Mesodermal cell (in vitro differentiated cells): ENCODE measurements at regions not wholly inside any gene's neighbourhood (a gene's known extent, or its start where the extent isn't known, plus 50 kb on each side); places are given as distances from the start of the nearest gene placed in this dataset.

Source experiments
- H3K27ac ChIP-seq: 2 replicates; pipeline ENCODE4 v1.7.0; 2013; ENCODE audit warnings: mild to moderate bottlenecking, low read depth, low read length, moderate library complexity; ENCODE audit not compliant: severe bottlenecking
- H3K36me3 ChIP-seq: 2 replicates; pipeline ENCODE4 v1.7.1; 2013; ENCODE audit warnings: mild to moderate bottlenecking, low read length, moderate library complexity; ENCODE audit not compliant: control insufficient read depth, insufficient read depth
- H3K4me1 ChIP-seq: one replicate; pipeline ENCODE4 v1.7.1; 2013; ENCODE audit warnings: mild to moderate bottlenecking, low read length; ENCODE audit not compliant: insufficient read depth, control insufficient read depth, poor library complexity, severe bottlenecking
- H3K4me3 ChIP-seq: 2 replicates; pipeline ENCODE4 v1.7.0; 2013; ENCODE audit warnings: low read length, control low read depth, mild to moderate bottlenecking; ENCODE audit not compliant: insufficient read depth, poor library complexity, severe bottlenecking; ENCODE audit errors: extremely low read depth
- H3K9me3 ChIP-seq: 2 replicates; pipeline ENCODE4 v1.7.1; 2013; ENCODE audit warnings: mild to moderate bottlenecking, low read length, moderate library complexity; ENCODE audit not compliant: control insufficient read depth
- WGBS, 2 experiments: methylation state at CpG; one replicate each; pipeline ENCODE4 v1.1.5; 2013; ENCODE audit warnings: missing lambda C conversion rate in 2 of 2; ENCODE audit not compliant: insufficient coverage in 2 of 2; 5-methylcytosine and 5-hydroxymethylcytosine counted together

GRCh38 chr16:6153901-6154300 lies 1056.3 kb upstream of the EEF2KMT start:
- H3K4me3 ChIP-seq = no peak overlapping the region
- no peaks in the 10 kb centered on the region for H3K36me3 ChIP-seq
- WGBS, 2 experiments = 79 to 89% methylated on average over 4 of the region's 5 CpGs
- no peaks in the 10 kb centered on the region for H3K4me1 ChIP-seq
- H3K27ac ChIP-seq = no peak overlapping the region
- no peaks in the 10 kb centered on the region for H3K9me3 ChIP-seq

- WGBS, 2 experiments = 92 to 94% methylated on average over 8 to 10 of the region's 10 CpGs
These were observed 1051.4 kb upstream of the EEF2KMT start for GRCh38 chr16:6149031-6149430.

GRCh38 chr16:6148361-6148760 lies 1050.8 kb upstream of the EEF2KMT start:
- Histone ChIP-seq H3K36me3 (no peaks in the 10 kb centered on the region), H3K4me1 (no peaks in the 10 kb centered on the region), H3K9me3 (peaks cover 5% of the 10 kb centered on the region), H3K4me3 (no peak overlapping the region), H3K27ac (no peak overlapping the region)
- WGBS, 2 experiments = 75 to 100% methylated on average over 1 of the region's 2 CpGs

More at GRCh38 chr16:6149031-6149430, 1051.4 kb upstream of the EEF2KMT start:
- Histone ChIP-seq H3K4me3 (no peak overlapping the region), H3K9me3 (peaks cover 5% of the 10 kb centered on the region), H3K4me1 (no peaks in the 10 kb centered on the region), H3K27ac (no peak overlapping the region), H3K36me3 (no peaks in the 10 kb centered on the region)

GRCh38 chr16:6146874-6147425 lies 1049.4 kb upstream of the EEF2KMT start:
- whole genome bisulfite sequencing, 2 experiments = 93% methylated on average over 2 to 6 of the region's 9 CpGs

GRCh38 chr16:6146356-6146755 lies 1048.8 kb upstream of the EEF2KMT start:
- Histone ChIP-seq H3K9me3 (peaks cover 5% of the 10 kb centered on the region), H3K4me3 (no peak overlapping the region), H3K4me1 (no peaks in the 10 kb centered on the region), H3K27ac (no peak overlapping the region), H3K36me3 (no peaks in the 10 kb centered on the region)
- no CpG with 5 or more reads among the region's 2 CpGs for WGBS, 2 experiments

More at GRCh38 chr16:6146874-6147425, 1049.4 kb upstream of the EEF2KMT start:
- Histone ChIP-seq H3K9me3 (peaks cover 5% of the 10 kb centered on the region), H3K4me1 (no peaks in the 10 kb centered on the region), H3K27ac (no peak overlapping the region), H3K36me3 (no peaks in the 10 kb centered on the region), H3K4me3 (no peak overlapping the region)

- Histone ChIP-seq H3K4me3 (no peak overlapping the region), H3K27ac (no peak overlapping the region), H3K4me1 (no peaks in the 10 kb centered on the region), H3K9me3 (peaks cover 5% of the 10 kb centered on the region), H3K36me3 (no peaks in the 10 kb centered on the region)
- 80 to 100% methylated on average over 1 to 3 of the region's 4 CpGs for WGBS, 2 experiments
These were observed 1046.9 kb upstream of the EEF2KMT start for GRCh38 chr16:6144463-6144862.

- Histone ChIP-seq H3K27ac (no peak overlapping the region), H3K4me3 (no peak overlapping the region), H3K36me3 (no peaks in the 10 kb centered on the region)
These were observed 1045.4 kb upstream of the EEF2KMT start for GRCh38 chr16:6143020-6143419.

GRCh38 chr16:6133009-6133557 lies 1035.5 kb upstream of the EEF2KMT start:
- H3K27ac ChIP-seq = no peak overlapping the region
- H3K4me3 ChIP-seq = no peak overlapping the region
- no peaks in the 10 kb centered on the region for H3K36me3 ChIP-seq
- 90 to 96% methylated on average over 4 of the region's 6 CpGs for WGBS, 2 experiments
- H3K4me1 ChIP-seq = no peaks in the 10 kb centered on the region
- H3K9me3 ChIP-seq = no peaks in the 10 kb centered on the region

More at GRCh38 chr16:6143020-6143419, 1045.4 kb upstream of the EEF2KMT start:
- Histone ChIP-seq H3K9me3 (peaks cover 5% of the 10 kb centered on the region), H3K4me1 (no peaks in the 10 kb centered on the region)
- WGBS, 2 experiments = no CpG with 5 or more reads among the region's 1 CpG

- Histone ChIP-seq H3K4me3 (no peak overlapping the region), H3K27ac (no peak overlapping the region), H3K36me3 (no peaks in the 10 kb centered on the region), H3K4me1 (no peaks in the 10 kb centered on the region), H3K9me3 (no peaks in the 10 kb centered on the region)
- WGBS, 2 experiments = 83 to 85% methylated on average over 5 to 6 of the region's 6 CpGs
These were observed 1034.5 kb upstream of the EEF2KMT start for GRCh38 chr16:6132121-6132520.

GRCh38 chr16:6131526-6132050 lies 1034.0 kb upstream of the EEF2KMT start:
- H3K9me3 ChIP-seq = no peaks in the 10 kb centered on the region
- H3K4me1 ChIP-seq = no peaks in the 10 kb centered on the region
- WGBS, 2 experiments = 94 to 98% methylated on average over 3 to 4 of the region's 5 CpGs
- H3K27ac ChIP-seq = no peak overlapping the region
- no peak overlapping the region for H3K4me3 ChIP-seq
- H3K36me3 ChIP-seq = no peaks in the 10 kb centered on the region
